ENCODE measurements at regions not wholly inside any gene's neighbourhood (a gene's known extent, or its start where the extent isn't known, plus 50 kb on each side); places are given as distances from the start of the nearest gene placed in this dataset.
"Not testable (repeated sequence)": the region's sequence is repeated elsewhere in the genome, so short reads cannot be mapped to it uniquely, and the experiment has no call there.

DNA sequence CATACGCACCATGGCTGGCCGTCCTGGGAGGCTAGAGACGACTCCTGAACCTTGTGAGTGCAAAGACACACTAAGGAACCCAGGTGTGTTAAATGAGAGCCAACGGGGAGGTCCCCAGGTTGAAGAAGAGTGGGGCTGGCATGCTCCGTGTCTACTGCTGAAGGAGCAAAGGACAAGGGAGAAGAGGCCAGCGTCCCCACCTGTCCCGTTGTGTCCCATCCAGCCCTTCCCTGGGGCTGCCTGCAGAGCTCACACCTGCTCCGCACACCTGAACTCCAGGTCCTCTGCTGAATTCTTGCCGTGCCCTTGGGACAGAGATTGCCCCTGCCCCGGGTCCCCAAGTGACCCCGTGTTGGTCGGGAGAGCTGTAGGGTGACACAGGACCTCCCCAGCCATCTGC is 69.6 kb downstream of the PNMA6F start:
- H3K36me3 ChIP-seq (replicated peaks in 1 of 2; ENCODE audit: control insufficient read depth in 2 of 2, insufficient read depth in 2 of 2, low read length in 2 of 2); H2AFZ ChIP-seq (ENCODE audit: low read length); H2AK5ac ChIP-seq (ENCODE audit: low read depth, low read length); H3K4me2 ChIP-seq (ENCODE audit: insufficient read depth, low read length, poor library complexity, severe bottlenecking); H3K9me3 ChIP-seq (replicated peaks in 1 of 2; ENCODE audit: control insufficient read depth in 2 of 2, insufficient read depth in 1 of 2, low read depth in 1 of 2, low read length in 2 of 2); H3K27ac ChIP-seq (replicated peaks; ENCODE audit: low read length); H3K4me3 ChIP-seq (ENCODE audit: low read length in 2 of 2); H3K14ac ChIP-seq (ENCODE audit: low read length); H2BK15ac ChIP-seq (ENCODE audit: low read length); H4K8ac ChIP-seq (ENCODE audit: low read depth, low read length); H3K18ac ChIP-seq (ENCODE audit: low read length); H3K9ac ChIP-seq (ENCODE audit: low read depth, low read length, poor library complexity); H3K79me1 ChIP-seq (ENCODE audit: low read depth, low read length); H2BK12ac ChIP-seq (ENCODE audit: low read length); H2BK5ac ChIP-seq (ENCODE audit: low read length); H3K4me1 ChIP-seq (ENCODE audit: control insufficient read depth in 2 of 2, insufficient read depth in 1 of 2, low read depth in 1 of 2, low read length in 2 of 2); DNase-seq (ENCODE audit: low spot score); H3K4ac ChIP-seq (ENCODE audit: low read length); H3K23ac ChIP-seq (ENCODE audit: low read depth, low read length, poor library complexity); H3K27me3 ChIP-seq (ENCODE audit: control insufficient read depth in 3 of 3, insufficient read depth in 3 of 3, low read depth in 1 of 3, low read length in 3 of 3); H4K91ac ChIP-seq (ENCODE audit: low read depth, low read length, poor library complexity); H2BK120ac ChIP-seq (ENCODE audit: low read depth, low read length): not testable (repeated sequence)
- WGBS, 2 donors (ENCODE audit: extremely low coverage in 2 of 2, insufficient read length in 2 of 2, insufficient replicate concordance in 1 of 2): no CpG with 5 or more reads among the region's 12 CpGs

DNA sequence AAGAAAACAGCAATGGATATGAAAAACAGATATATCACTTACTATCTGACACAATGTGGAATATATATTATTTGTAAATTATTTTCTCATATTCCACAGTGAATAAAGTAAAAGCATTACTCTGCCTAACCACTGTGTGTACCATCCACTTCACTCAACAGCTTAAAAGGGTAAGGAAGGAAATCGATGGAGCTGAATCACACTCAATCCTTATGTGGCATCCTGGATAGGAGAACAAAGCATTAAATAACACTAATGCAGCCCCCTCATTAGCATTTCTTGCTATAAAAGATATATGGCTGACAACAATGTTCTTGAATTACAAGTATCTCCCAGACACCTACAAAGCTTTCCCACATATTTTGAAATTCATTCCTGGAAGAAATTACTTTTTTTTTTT is 70.8 kb downstream of the PNMA6F start:
- H3K9me3 ChIP-seq (replicated peaks in 1 of 2; ENCODE audit: control insufficient read depth in 2 of 2, insufficient read depth in 1 of 2, low read depth in 1 of 2, low read length in 2 of 2); H3K4me2 ChIP-seq (ENCODE audit: insufficient read depth, low read length, poor library complexity, severe bottlenecking); H4K91ac ChIP-seq (ENCODE audit: low read depth, low read length, poor library complexity); H2BK15ac ChIP-seq (ENCODE audit: low read length); H2BK120ac ChIP-seq (ENCODE audit: low read depth, low read length); H2BK5ac ChIP-seq (ENCODE audit: low read length); H3K27ac ChIP-seq (replicated peaks; ENCODE audit: low read length); H3K18ac ChIP-seq (ENCODE audit: low read length); H3K36me3 ChIP-seq (replicated peaks in 1 of 2; ENCODE audit: control insufficient read depth in 2 of 2, insufficient read depth in 2 of 2, low read length in 2 of 2); H4K8ac ChIP-seq (ENCODE audit: low read depth, low read length); H2BK12ac ChIP-seq (ENCODE audit: low read length); H3K9ac ChIP-seq (ENCODE audit: low read depth, low read length, poor library complexity); H3K4ac ChIP-seq (ENCODE audit: low read length); H3K79me1 ChIP-seq (ENCODE audit: low read depth, low read length); H3K4me3 ChIP-seq (ENCODE audit: low read length in 2 of 2); H2AK5ac ChIP-seq (ENCODE audit: low read depth, low read length); H3K23ac ChIP-seq (ENCODE audit: low read depth, low read length, poor library complexity); H2AFZ ChIP-seq (ENCODE audit: low read length); DNase-seq (ENCODE audit: low spot score); H3K4me1 ChIP-seq (ENCODE audit: control insufficient read depth in 2 of 2, insufficient read depth in 1 of 2, low read depth in 1 of 2, low read length in 2 of 2); H3K14ac ChIP-seq (ENCODE audit: low read length): not testable (repeated sequence)
- peaks cover 0 to 18% (median 0%) of the 10 kb centered on the region in 3 experiments for H3K27me3 ChIP-seq (ENCODE audit: control insufficient read depth in 3 of 3, insufficient read depth in 3 of 3, low read depth in 1 of 3, low read length in 3 of 3)
- no CpG with 5 or more reads among the region's 1 CpG for WGBS, 2 donors (ENCODE audit: extremely low coverage in 2 of 2, insufficient read length in 2 of 2, insufficient replicate concordance in 1 of 2)

GRCh38 chrX:153245288-153245731 is 66.2 kb downstream of the MAGEA1 start:
- H2BK12ac ChIP-seq (ENCODE audit: low read length): no peak overlapping the region
- H3K23ac ChIP-seq (ENCODE audit: low read depth, low read length, poor library complexity): no peak overlapping the region
- H3K4me2 ChIP-seq (ENCODE audit: insufficient read depth, low read length, poor library complexity, severe bottlenecking): no peak overlapping the region
- peaks cover 0 to 66% (median 0%) of the 10 kb centered on the region in 3 experiments for H3K27me3 ChIP-seq (ENCODE audit: control insufficient read depth in 3 of 3, insufficient read depth in 3 of 3, low read depth in 1 of 3, low read length in 3 of 3)
- peak; percentile 61 for DNase-seq (ENCODE audit: low spot score)
- no peak overlapping the region for H2BK120ac ChIP-seq (ENCODE audit: low read depth, low read length)
- no peak overlapping the region for H4K91ac ChIP-seq (ENCODE audit: low read depth, low read length, poor library complexity)
- no peak overlapping the region for H2BK15ac ChIP-seq (ENCODE audit: low read length)
- no peaks in the 10 kb centered on the region for H3K9me3 ChIP-seq (replicated peaks in 1 of 2; ENCODE audit: control insufficient read depth in 2 of 2, insufficient read depth in 1 of 2, low read depth in 1 of 2, low read length in 2 of 2)
- no peak overlapping the region for H2AK5ac ChIP-seq (ENCODE audit: low read depth, low read length)
- peak overlapping the region; percentile 60 for H2AFZ ChIP-seq (ENCODE audit: low read length)
- no peak overlapping the region for H3K18ac ChIP-seq (ENCODE audit: low read length)
- H3K27ac ChIP-seq (replicated peaks; ENCODE audit: low read length): no peak overlapping the region
- H3K36me3 ChIP-seq (replicated peaks in 1 of 2; ENCODE audit: control insufficient read depth in 2 of 2, insufficient read depth in 2 of 2, low read length in 2 of 2): no peaks in the 10 kb centered on the region
- no peak overlapping the region for H4K8ac ChIP-seq (ENCODE audit: low read depth, low read length)
- H3K4me1 ChIP-seq (ENCODE audit: control insufficient read depth in 2 of 2, insufficient read depth in 1 of 2, low read depth in 1 of 2, low read length in 2 of 2): peaks cover 0 to 2% of the 10 kb centered on the region in 2 donors
- no peak overlapping the region for H3K4ac ChIP-seq (ENCODE audit: low read length)
- no CpG with 5 or more reads among the region's 4 CpGs for WGBS, 2 donors (ENCODE audit: extremely low coverage in 2 of 2, insufficient read length in 2 of 2, insufficient replicate concordance in 1 of 2)
- H2BK5ac ChIP-seq (ENCODE audit: low read length): no peak overlapping the region
- peak overlapping the region in 1 of 2 donors; percentile 23 for H3K4me3 ChIP-seq (ENCODE audit: low read length in 2 of 2)
- H3K79me1 ChIP-seq (ENCODE audit: low read depth, low read length): no peaks in the 10 kb centered on the region
- H3K9ac ChIP-seq (ENCODE audit: low read depth, low read length, poor library complexity): no peak overlapping the region
- no peak overlapping the region for H3K14ac ChIP-seq (ENCODE audit: low read length)

- no peak for DNase-seq (ENCODE audit: low spot score)
- H3K27me3 ChIP-seq (ENCODE audit: control insufficient read depth in 3 of 3, insufficient read depth in 3 of 3, low read depth in 1 of 3, low read length in 3 of 3): peaks cover 0 to 72% (median 0%) of the 10 kb centered on the region in 3 experiments
- H2BK5ac ChIP-seq (ENCODE audit: low read length): no peak overlapping the region
- H2BK12ac ChIP-seq (ENCODE audit: low read length): no peak overlapping the region
- H4K8ac ChIP-seq (ENCODE audit: low read depth, low read length): no peak overlapping the region
- no peak overlapping the region for H2BK15ac ChIP-seq (ENCODE audit: low read length)
- H3K9ac ChIP-seq (ENCODE audit: low read depth, low read length, poor library complexity): no peak overlapping the region
- peak overlapping the region; percentile 60 for H2AFZ ChIP-seq (ENCODE audit: low read length)
- no peak overlapping the region for H3K4ac ChIP-seq (ENCODE audit: low read length)
- H3K4me2 ChIP-seq (ENCODE audit: insufficient read depth, low read length, poor library complexity, severe bottlenecking): peak overlapping the region; percentile 18
- no peak overlapping the region for H3K23ac ChIP-seq (ENCODE audit: low read depth, low read length, poor library complexity)
- no peaks in the 10 kb centered on the region for H3K79me1 ChIP-seq (ENCODE audit: low read depth, low read length)
- no peak overlapping the region for H2BK120ac ChIP-seq (ENCODE audit: low read depth, low read length)
- H2AK5ac ChIP-seq (ENCODE audit: low read depth, low read length): no peak overlapping the region
- H3K36me3 ChIP-seq (replicated peaks in 1 of 2; ENCODE audit: control insufficient read depth in 2 of 2, insufficient read depth in 2 of 2, low read length in 2 of 2): no peaks in the 10 kb centered on the region
- WGBS, 2 donors (ENCODE audit: extremely low coverage in 2 of 2, insufficient read length in 2 of 2, insufficient replicate concordance in 1 of 2): no CpG with 5 or more reads among the region's 5 CpGs
- H3K18ac ChIP-seq (ENCODE audit: low read length): no peak overlapping the region
- no peak overlapping the region for H4K91ac ChIP-seq (ENCODE audit: low read depth, low read length, poor library complexity)
- H3K9me3 ChIP-seq (replicated peaks in 1 of 2; ENCODE audit: control insufficient read depth in 2 of 2, insufficient read depth in 1 of 2, low read depth in 1 of 2, low read length in 2 of 2): no peaks in the 10 kb centered on the region
- peak overlapping the region in 1 of 2 donors; percentile 23 for H3K4me3 ChIP-seq (ENCODE audit: low read length in 2 of 2)
- H3K27ac ChIP-seq (replicated peaks; ENCODE audit: low read length): no peak overlapping the region
- no peak overlapping the region for H3K14ac ChIP-seq (ENCODE audit: low read length)
- H3K4me1 ChIP-seq (ENCODE audit: control insufficient read depth in 2 of 2, insufficient read depth in 1 of 2, low read depth in 1 of 2, low read length in 2 of 2): peaks cover 0 to 2% of the 10 kb centered on the region in 2 donors
Measured at GRCh38 chrX:153244767-153245166, 65.7 kb downstream of the MAGEA1 start.

All from neuronal stem cell (in vitro differentiated cells).